NOMO-1 (cell line): ENCODE measurements at regions not wholly inside any gene's neighbourhood (a gene's known extent, or its start where the extent isn't known, plus 50 kb on each side); places are given as distances from the start of the nearest gene placed in this dataset.

Experiments
- DNase-seq, 2 experiments: peaks; one replicate each; lab custom pipeline; 2025; ENCODE audit not compliant: unreplicated experiment in 2 of 2; lab: John Stamatoyannopoulos, UW

- no peak for DNase-seq
Observed at GRCh38 chr10:3473271-3473670, 300.7 kb upstream of the PITRM1 start.

- DNase-seq = peak; percentile 24 to 67
Observed at GRCh38 chr10:3472287-3473051, 299.9 kb upstream of the PITRM1 start.

- DNase-seq = no peak
Observed at GRCh38 chr10:3471927-3472286, 299.3 kb upstream of the PITRM1 start.

GRCh38 chr10:3471472-3471871, 298.9 kb upstream of the PITRM1 start:
- DNase-seq = no peak

- DNase-seq = no peak
Observed at GRCh38 chr10:3470191-3470590, 297.6 kb upstream of the PITRM1 start.

GRCh38 chr10:3469639-3470020, 297.0 kb upstream of the PITRM1 start:
- DNase-seq = no peak

- peak; percentile 66 to 85 for DNase-seq
Observed at GRCh38 chr10:3468919-3469638, 296.5 kb upstream of the PITRM1 start.

GRCh38 chr10:3467052-3467951, 294.7 kb upstream of the PITRM1 start:
- DNase-seq = no peak

- DNase-seq = peak in 1 of 2 experiments; percentile 26
Observed at GRCh38 chr10:3465406-3465891, 292.9 kb upstream of the PITRM1 start.

GRCh38 chr10:3464760-3465405, 292.3 kb upstream of the PITRM1 start:
- no peak for DNase-seq

- no peak for DNase-seq
Observed at GRCh38 chr10:3460420-3461128, 288.0 kb upstream of the PITRM1 start.

- DNase-seq = no peak
Observed at GRCh38 chr10:3455385-3456334, 283.1 kb upstream of the PITRM1 start.

- DNase-seq = no peak
Observed at GRCh38 chr10:3452683-3453361, 280.2 kb upstream of the PITRM1 start.

- no peak for DNase-seq
Observed at GRCh38 chr10:3452173-3452626, 279.6 kb upstream of the PITRM1 start.

- no peak for DNase-seq
Observed at GRCh38 chr10:3451516-3452172, 279.1 kb upstream of the PITRM1 start.

GRCh38 chr10:3446221-3446620, 273.6 kb upstream of the PITRM1 start:
- DNase-seq = no peak

GRCh38 chr10:3445648-3446047, 273.1 kb upstream of the PITRM1 start:
- no peak for DNase-seq
